AG04450 (cell line): ENCODE measurements at regions not wholly inside any gene's neighbourhood (a gene's known extent, or its start where the extent isn't known, plus 50 kb on each side); places are given as distances from the start of the nearest gene placed in this dataset.

Source experiments
- CTCF ChIA-PET: fragments of 300-600, 350-600 bp; formaldehyde crosslinking; extraction: SDS; loops from one replicate; lab custom pipeline; 2022; ENCODE audit warnings: antibody characterized with exemption, inconsistent platforms; lab: Charles Lee
- POLR2A ChIA-PET: fragments of 350-600 bp; formaldehyde crosslinking; extraction: SDS; loops from one replicate; lab custom pipeline; 2021; ENCODE audit warnings: antibody characterized with exemption, inconsistent platforms; lab: Yijun Ruan, JAX
- DNase-seq: peaks from one replicate; pipeline ENCODE4 v3.0.0-alpha.2; 2011; ENCODE audit warnings: low read depth, low spot score
- H3K27ac ChIP-seq: one replicate; pipeline ENCODE4 v1.5.1; 2012; ENCODE audit warnings: low read depth, low read length, control low read depth
- H3K27me3 ChIP-seq: one replicate; pipeline ENCODE4 v1.6.0; 2012; ENCODE audit warnings: low read length; ENCODE audit not compliant: control insufficient read depth, insufficient read depth
- H3K4me3 ChIP-seq: 2 replicates; pipeline ENCODE4 v1.5.1; 2011; ENCODE audit warnings: mild to moderate bottlenecking, low read depth, low read length, control low read depth
- H3K9me3 ChIP-seq: 2 replicates; pipeline ENCODE4 v1.5.1; 2012; ENCODE audit warnings: low read length; ENCODE audit not compliant: control insufficient read depth, insufficient read depth
- TF ChIP-seq, protein P1 (sequence below): IDR thresholded peaks from 2 replicates; pipeline ENCODE4 v1.5.1; 2011; ENCODE audit warnings: low read depth, low read length, control low read depth, inconsistent platforms

DNA sequence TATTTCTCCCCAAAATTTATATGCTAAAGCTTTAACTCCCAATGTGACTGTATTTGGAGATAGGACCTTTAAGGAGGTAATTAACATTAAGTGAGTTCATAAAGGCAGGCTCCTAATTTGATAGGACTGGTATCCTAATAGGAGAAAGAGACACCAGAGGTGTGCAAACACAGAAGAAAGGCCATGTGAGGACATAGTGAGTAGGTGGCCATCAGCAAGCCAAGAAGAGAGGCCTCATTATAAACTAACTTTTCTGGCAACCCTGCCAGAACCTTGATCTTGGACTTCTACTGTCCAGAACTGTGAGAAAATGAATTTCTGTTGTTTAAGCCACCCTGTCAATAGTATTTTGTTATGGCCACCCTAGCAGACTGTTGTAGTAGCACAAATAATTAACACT is 177.9 kb upstream of the FUT9 start:
- Histone ChIP-seq H3K27ac (no peak overlapping the region), H3K4me3 (no peak overlapping the region), H3K9me3 (peaks cover 5% of the 10 kb centered on the region), H3K27me3 (no peaks in the 10 kb centered on the region)
- POLR2A ChIA-PET, result no interaction called here
- CTCF ChIA-PET, result no interaction called here
- DNase-seq, result no peak
- TF ChIP-seq, protein P1, sequence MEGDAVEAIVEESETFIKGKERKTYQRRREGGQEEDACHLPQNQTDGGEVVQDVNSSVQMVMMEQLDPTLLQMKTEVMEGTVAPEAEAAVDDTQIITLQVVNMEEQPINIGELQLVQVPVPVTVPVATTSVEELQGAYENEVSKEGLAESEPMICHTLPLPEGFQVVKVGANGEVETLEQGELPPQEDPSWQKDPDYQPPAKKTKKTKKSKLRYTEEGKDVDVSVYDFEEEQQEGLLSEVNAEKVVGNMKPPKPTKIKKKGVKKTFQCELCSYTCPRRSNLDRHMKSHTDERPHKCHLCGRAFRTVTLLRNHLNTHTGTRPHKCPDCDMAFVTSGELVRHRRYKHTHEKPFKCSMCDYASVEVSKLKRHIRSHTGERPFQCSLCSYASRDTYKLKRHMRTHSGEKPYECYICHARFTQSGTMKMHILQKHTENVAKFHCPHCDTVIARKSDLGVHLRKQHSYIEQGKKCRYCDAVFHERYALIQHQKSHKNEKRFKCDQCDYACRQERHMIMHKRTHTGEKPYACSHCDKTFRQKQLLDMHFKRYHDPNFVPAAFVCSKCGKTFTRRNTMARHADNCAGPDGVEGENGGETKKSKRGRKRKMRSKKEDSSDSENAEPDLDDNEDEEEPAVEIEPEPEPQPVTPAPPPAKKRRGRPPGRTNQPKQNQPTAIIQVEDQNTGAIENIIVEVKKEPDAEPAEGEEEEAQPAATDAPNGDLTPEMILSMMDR, result no peak

DNA sequence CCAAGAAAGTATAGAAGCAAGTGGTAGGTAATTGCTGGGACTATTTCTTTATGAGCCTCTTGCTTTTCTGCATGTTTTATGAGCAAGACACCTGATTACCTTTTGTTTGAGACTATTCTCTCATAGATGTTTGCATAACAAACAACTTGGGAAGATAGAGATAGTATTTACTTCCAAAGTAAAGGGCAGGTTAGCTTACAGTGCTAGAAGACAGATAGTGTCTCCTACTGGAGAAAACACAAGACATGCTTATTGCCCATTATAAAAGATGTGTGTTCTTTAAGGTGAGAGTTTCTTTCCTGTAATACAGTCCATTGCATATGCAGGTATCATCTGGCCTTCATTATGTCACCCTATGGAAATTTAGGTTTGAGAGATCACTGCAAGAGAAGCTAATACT is 174.2 kb upstream of the FUT9 start:
- TF ChIP-seq, protein P1, result no peak
- Histone ChIP-seq H3K27me3 (no peaks in the 10 kb centered on the region), H3K27ac (no peak overlapping the region), H3K4me3 (no peak overlapping the region), H3K9me3 (peaks cover 5% of the 10 kb centered on the region)
- ChIA-PET CTCF (no interaction called here), POLR2A (no interaction called here)
- no peak for DNase-seq

DNA sequence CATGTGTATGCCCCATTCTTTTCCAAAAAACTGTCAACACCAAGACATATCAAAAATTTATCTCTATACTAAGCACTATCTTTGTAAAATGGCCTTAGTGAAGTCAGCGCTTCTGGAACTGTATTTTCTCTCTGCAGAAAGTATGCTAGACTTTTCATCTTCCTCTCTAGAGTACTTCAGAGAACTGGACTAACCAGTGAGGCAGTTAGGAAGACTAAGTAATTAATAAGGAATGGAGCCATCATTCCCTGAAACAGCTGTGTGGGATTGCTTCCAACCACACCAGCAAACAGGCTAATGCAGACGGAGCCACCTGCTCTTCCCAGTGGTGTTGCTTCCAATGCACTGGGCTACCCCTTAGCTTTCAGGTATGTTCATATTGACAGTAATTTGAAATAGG is 169.1 kb upstream of the FUT9 start:
- Histone ChIP-seq H3K27ac (no peak overlapping the region), H3K9me3 (no peaks in the 10 kb centered on the region), H3K27me3 (no peaks in the 10 kb centered on the region), H3K4me3 (no peak overlapping the region)
- TF ChIP-seq, protein P1, result no peak
- no peak for DNase-seq
- ChIA-PET POLR2A (no interaction called here), CTCF (no interaction called here)

DNA sequence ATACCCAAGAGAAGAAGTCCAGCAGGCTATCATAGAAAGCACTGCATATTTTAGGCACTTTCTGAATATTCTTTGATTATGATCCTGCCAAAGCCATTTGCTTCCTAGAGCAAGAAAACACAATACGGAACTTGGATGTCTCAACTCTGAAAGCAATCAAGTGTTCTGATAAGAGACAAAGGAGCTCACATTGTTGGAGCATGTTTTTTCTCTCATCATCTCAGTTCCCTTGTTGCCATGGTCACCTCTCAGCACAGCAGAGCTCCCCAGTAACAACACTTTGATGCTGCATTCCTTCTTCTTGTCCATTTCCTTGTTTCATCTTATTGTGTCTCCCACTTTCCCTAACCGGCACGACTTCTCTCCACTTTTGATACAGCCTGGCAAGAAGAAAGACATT is 168.7 kb upstream of the FUT9 start:
- Histone ChIP-seq H3K27me3 (no peaks in the 10 kb centered on the region), H3K27ac (no peak overlapping the region), H3K4me3 (no peak overlapping the region), H3K9me3 (no peaks in the 10 kb centered on the region)
- POLR2A ChIA-PET, result no interaction called here
- CTCF ChIA-PET, result no interaction called here
- TF ChIP-seq, protein P1, result no peak
- DNase-seq, result no peak

DNA sequence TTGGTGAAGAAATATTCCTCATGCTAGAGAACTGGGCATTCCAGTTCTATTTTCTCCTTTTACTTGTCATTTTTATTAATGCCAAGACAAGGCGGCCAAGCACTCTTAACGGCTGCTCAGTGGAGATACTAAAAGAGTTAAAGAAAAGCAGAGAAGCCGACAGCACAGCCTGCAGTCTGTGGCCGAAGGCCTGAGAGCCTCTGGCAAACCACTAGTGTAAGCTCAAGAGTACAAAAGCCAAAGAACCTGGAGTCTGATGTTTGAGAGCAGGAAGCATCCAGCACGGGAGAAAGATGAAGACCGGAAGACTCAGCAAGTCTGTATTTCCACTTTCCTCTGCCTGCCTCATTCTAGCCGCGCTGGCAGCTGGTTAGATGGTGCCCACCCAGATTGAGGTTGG is 167.1 kb upstream of the FUT9 start:
- TF ChIP-seq, protein P1, result no peak
- Histone ChIP-seq H3K4me3 (no peak overlapping the region), H3K9me3 (no peaks in the 10 kb centered on the region), H3K27me3 (no peaks in the 10 kb centered on the region), H3K27ac (no peak overlapping the region)
- ChIA-PET POLR2A (no interaction called here), CTCF (no interaction called here)
- no peak for DNase-seq
